Myocyte (in vitro differentiated cells): ENCODE measurements at regions not wholly inside any gene's neighbourhood (a gene's known extent, or its start where the extent isn't known, plus 50 kb on each side); places are given as distances from the start of the nearest gene placed in this dataset.
A peak's percentile ranks its signal among the peaks of the same experiment; 100 is the strongest.

Experiments used
- DNase-seq: peaks from one replicate; pipeline ENCODE4 v3.0.0-alpha.2; 2012; ENCODE audit warnings: low read depth

DNA sequence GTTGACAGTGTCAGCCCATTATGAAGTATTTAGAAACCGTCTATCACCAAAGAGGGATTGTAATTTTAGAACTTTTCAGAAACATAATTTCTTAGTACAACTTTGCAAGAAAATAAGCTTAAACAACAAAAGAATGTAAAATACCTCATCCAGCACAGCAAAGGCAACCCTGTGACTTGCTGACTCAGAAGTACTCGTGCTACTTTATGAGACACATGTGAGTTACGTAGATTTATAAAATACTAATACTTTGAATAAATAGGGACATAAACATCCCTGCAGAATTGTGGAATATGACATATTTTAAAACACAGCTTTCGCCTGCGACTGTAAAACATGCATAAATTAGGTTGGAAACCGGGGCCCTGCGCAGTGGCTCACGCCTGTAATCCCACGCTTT, 739.7 kb upstream of the ANKRD30A start:
- no peak for DNase-seq

DNA sequence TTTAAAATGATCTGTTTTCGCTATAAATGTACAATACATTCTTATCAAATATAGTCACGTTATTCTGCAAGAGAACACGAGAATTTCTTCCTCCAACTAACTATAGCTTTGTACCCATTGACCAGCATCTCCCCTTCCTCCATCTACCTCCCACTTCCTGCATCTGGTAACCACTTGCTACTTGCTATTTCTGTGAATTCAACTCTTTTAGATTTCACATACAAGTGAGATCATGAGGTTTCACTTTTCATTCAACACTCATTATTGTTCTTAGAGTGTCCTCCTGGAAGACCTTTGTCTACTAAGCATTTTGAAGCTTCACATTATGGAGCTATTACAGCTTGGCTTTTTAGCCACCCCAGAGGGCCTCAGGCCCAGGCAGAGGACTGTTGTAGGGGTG, 741.3 kb upstream of the FZD8 start:
- no peak for DNase-seq

DNA sequence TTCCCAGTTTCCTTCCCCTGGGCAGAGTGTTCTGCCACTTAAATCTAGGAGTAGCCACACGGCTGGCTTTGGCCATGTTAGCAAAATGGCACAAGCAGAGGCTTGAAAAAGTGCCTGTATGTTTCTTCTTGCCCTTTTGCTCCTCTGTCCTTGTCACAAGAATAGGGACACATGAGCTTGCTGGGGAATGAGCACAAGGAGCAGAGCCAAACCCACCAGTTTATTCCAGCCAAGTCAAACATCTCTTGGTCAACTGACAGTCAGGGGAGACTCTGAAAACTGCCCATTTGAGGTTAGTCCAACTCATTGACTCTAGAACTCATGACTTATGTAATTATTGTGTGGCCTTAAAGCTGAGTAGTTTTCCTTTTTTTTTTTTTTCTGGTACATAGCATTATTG, 739.7 kb upstream of the FZD8 start:
- peak; percentile 55 for DNase-seq

DNA sequence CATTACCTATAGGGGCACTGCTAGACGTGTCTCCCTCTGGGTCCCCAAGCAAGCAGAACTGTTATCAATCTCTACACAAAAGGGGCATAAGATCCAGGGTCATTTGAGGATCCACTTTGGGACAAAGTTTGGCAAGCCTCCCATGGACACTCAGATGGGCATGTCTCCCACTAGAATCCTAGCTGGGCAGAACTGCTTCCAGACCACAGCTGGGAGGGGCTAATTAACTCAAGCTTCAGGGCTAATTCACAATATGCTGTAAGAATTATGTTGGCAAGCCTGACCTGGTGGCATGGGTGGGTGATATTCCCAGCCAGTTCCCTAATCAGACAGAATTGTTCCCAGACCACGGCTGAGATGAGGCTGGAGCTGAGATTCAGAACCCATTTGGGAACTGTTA, 738.4 kb upstream of the FZD8 start:
- peak; percentile 37 for DNase-seq

DNA sequence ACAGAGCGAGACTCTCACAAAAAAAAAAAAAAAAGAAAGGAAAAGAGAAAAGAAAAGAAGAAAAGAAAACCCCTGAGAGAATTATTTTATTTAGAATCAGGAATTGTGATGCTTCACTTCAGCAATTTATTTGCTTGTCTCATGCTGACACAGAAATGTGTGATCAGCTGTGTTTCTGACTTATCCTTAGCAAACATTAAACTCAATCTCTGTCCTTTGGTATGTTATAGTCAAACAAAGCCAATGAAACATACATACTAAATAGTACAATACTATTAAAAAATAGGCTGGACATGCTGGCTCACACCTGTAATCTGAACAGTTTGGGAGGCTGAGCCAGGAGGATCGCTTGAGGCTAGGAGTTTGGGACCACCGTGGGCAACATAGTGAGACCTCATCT, 733.0 kb upstream of the FZD8 start:
- no peak for DNase-seq

DNA sequence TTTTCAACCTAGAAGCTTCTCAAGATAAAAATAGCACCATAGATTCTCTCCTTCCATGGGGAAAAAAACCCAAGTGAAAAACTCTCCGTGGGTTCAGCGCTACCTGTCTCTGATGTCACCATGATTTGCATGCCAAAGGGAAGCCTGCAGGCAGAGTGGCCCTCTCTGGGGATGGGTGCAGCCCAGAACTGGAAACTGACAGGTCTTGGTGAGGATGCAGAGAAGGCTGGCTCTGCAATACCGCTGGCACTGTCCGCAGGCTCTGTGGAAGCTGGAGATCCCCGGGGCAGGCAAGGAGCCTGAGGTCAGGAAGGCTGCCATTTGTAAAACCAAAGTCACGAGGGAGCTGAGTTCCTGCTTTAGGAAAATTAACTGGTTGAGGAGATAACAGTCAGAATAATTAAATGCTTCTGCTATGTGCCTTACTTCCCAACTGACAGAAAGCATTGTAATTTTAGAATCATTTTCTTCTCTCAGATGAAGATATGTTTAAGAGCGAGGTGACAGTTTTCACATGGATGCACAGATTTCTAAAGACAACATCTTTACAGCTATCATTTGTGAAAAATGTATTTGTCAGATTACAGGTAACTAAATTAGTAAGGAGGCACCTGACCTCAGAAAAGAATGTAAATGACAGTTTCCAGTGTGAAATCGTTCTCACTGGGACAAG, 731.5 kb upstream of the FZD8 start:
- DNase-seq: no peak

DNA sequence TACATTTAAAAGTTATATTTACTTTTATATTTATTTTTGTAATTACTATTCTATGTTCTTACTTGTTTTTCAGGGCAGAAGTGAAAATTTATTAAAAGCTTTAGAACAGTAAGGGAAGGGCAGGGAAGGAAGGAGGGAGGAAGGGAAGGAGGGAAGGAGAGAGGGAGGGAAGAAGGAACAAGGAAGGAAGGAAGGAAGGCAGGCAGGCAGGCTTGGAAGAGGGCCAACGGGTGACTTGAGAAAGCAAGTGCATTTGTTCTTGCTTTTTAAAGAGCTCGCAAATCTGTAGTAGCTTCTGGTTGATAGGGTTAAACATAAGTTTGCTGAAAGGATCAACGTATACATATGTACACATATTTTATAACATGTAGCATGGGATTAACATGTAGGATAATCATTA, 725.3 kb upstream of the FZD8 start:
- no peak for DNase-seq

DNA sequence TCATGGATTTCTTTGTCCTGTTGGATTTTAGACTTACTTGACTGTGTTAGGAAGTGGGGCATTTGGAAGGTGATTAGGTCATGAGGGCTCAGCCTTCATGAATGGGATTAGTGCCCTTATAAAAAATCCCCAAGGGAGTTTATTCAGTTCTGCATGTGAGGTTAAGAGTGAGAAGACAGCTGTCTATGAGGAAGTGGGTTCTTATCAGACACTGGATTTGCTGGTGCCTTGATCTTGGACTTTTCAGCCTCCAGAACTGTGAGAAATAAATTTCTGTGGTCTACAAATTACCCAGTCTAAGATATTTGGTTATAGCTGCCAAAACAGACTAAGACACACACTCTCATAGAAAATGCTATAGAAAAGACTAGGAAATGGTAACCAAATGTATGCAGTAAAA, 724.7 kb upstream of the FZD8 start:
- peak; percentile 31 for DNase-seq

DNA sequence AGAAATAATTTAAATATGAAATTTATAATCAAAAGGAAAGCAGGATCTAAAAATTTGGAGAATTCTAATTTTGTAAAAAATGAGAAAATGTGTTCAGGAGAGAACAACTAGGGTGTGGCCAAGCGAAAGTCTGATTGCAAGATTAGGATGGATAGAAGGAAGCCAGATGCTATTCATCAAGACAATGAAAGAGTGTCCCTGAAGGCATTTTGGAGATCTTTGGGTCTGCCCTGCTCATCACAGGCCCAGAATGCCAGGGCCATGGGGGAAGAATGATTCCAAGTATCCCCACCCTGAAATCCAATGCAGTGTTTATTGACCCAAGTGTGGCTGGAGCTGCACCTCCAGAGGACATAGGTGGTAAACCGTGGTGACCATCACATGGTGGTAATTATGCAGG, 724.0 kb upstream of the FZD8 start:
- no peak for DNase-seq

DNA sequence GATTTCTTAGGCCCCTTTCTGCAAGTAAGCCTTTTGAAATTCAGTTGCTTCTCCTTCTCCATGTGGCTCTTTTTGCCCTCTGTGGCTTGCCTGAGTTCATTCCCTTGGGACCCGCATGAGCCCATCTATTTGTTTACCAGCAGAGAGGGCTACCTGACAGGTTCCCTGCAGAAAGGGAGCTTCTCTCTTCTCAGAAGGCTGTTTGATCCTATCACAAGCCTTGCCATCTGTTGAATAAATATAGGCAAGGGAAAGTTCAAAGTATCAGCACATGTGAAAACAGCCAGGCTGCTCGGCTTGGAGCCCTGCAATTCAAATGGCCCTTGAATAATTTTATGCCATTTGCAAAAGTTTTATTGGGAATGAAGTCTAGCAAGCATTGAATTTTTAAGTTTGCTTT, 720.2 kb upstream of the FZD8 start:
- no peak for DNase-seq

DNA sequence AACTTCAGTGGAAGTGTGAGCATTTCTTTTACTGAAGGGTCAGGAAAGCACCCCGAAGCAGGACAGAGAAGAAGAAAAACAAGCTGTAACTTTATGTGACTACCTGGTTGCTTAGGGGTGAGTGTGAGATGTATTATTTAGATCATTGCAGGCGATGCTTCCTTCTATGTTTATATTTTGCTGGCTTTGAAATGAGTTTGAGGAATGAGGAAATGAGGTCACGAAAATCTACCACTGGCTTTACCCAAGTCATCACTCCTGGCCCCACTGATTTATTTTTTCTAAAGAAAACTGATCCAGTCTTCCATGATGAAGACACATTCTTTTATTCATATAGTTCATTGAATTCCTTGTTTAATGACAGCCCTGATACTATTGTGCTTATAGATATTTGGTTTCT, 716.6 kb upstream of the FZD8 start:
- DNase-seq: no peak

DNA sequence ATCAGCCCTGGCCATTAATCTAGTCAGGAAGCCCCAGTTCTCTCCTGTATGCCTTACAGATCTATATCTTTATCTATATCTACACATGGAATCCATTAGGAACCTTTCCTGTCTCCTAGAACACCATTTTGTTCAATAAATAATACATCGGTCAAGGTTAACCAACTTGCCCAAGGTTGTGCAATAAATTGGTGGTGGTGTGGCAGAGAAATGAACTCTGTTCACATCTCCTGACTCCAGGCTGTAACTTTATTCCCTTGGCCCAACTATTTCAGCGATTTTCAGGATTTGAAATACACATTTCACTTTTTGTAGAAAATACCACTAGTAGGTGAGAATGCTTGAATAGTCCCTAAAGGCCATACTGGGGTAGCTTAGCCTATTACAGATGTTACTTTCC, 712.5 kb upstream of the FZD8 start:
- DNase-seq: no peak

DNA sequence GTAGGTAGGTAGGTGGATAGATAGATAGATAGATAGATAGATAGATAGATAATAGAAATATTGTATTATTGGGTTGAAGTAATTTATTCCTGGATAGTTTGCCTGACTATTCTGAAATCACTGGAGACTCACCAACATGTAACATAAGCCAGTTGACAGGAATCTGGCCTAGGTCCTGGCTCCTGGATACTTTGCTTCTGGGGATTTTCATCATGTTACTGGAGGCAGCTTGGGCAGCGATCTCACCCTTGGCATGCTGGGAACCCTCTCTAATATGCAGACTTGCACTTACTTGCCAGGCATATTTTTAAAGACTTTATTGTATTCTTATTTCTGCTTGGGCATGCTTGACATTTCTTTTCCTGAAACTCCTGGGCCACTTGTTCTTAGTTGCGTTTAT, 709.1 kb upstream of the FZD8 start:
- no peak for DNase-seq

DNA sequence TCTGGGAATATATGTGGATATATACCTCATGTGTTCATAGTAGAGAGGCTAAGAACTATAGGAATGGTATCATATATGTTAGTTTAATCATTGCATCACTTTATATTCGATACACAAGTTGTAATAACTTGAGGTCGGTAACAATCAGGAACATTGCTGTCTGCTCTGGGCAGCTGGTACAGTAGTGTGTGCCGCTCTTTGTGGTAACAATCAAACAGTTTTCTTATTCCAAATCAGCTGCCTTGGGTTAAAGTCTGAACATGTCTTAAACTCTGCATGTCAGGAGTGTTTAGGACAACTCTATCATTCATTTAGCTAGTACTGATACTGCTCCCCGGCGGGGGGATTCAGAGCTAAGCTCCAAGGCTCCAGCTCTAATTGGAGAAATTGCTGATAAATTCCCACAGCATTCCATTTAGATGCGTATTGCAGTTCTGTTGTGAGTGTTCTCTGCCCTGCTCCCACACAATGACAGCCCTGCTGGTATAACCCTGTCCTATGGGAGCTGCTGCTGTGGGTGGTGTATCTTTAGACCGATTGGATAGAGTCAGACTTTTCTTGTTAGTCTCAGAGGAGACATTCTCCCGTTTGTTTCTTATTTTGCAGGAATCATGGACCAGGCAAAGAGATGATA, 707.5 kb upstream of the FZD8 start:
- DNase-seq: peak; percentile 82

DNA sequence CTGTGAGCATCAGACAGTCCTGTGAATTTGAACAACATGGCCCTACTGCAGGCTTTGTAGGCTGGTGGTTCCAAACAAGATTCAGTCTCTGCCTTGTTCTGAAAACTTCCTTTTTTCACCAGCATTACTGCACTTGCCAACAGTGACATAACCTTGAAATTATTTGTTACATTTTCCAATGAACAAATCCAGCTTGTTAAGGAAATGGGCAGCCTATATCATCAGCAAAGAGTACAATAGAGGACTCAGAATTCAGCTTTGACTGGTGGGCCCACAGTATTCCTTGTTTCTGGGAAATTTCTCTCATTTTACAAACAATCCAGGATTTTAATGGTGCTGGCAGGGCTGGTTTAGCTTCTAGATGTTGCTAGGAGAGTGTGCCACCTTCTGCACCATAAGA, 703.7 kb upstream of the FZD8 start:
- DNase-seq: no peak

DNA sequence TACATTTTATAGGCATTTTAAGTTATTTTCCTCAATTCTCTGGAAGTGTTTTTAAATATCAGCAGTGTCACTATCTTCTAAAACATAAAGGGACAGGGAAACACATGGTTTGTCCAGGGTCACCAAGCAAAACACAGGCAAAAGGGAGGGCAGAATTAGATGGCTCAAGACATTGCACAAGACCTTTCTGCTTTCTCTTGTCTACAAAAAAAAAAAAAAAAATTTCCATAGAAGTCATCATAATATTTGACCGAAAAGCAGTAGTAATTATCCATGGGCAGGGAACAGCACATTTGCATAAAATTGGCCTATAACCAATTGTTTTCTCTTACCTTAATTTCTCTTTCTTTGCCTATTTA, 703.1 kb upstream of the FZD8 start:
- DNase-seq: no peak

DNA sequence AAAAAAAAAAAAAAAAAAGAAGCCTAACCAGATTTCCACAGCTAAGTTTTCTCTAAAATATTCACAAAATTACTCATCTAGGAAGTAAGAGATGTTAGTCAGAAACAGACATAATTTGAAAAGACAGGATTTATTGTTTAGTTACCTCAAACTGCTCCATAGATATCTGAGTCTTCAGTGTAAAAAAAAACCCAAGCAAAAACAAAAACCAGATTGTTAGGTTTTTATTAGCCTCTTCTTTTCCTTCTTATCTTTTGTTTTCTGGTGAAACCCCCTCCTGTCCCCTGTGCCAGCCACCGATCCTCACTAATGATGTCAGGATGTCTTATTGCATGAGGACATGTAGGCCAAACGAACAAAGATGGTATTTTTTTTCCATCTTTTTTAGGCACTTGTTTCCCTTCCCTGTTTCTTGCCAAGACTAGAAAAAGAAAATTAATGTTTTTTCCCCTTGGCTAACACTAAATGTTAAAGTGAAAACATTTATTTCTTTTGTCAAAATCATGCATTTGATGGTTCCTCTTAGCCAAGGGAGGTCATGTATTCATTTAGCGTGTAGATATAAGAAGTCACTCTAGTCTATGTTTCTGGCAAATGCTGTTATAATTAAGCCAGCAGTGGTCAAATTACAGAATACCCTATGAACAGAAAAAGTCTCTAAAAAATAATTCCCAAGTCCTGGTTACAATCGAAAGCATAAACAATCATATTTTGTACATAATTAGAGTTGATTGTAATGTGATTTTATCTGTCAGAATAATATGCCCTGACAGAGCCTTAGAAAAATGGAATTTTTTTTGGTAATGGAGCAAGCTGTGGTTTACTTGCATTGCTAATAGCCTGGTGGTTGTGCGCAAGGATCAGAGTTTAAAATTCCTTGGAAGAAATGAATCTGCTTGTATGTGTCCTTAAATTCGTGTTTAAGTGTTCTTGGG, 702.4 kb upstream of the FZD8 start:
- no peak for DNase-seq

DNA sequence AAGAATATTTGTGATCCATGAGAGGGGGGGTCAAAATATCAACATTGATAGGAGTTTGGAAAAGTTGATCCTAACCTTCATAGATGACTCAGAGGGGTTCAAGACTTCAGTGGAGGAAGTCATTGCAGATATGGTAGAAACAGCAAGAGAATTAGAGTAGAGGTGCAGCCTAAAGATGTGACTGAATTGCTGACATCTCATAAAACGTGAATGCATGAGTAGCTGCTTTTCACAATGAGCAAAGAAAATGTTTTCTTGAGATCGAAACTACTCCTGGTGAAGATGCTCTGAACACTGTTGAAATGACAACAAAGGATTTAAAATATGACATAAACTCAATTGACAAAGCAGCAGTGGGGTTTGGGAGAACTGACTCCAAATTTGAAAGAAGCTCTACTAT, 700.7 kb upstream of the FZD8 start:
- DNase-seq: no peak

DNA sequence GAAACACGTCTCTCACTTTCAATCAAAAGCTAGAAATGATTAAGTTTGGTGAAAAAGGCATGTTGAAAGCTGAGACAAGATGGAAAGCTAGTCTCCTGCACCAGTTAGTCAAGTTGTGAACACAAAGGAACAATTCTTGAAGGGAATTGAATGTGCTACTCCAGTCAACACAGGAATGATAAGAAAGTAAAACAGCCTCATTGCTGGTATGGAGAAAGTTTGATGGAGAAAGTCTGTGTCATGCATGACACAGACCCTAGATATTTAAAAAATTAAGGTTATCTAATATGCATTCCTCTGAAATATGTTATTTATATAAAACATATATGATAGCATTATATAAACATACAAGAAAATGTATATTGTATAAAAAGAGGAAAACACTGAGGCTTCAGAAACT, 699.4 kb upstream of the FZD8 start:
- no peak for DNase-seq

DNA sequence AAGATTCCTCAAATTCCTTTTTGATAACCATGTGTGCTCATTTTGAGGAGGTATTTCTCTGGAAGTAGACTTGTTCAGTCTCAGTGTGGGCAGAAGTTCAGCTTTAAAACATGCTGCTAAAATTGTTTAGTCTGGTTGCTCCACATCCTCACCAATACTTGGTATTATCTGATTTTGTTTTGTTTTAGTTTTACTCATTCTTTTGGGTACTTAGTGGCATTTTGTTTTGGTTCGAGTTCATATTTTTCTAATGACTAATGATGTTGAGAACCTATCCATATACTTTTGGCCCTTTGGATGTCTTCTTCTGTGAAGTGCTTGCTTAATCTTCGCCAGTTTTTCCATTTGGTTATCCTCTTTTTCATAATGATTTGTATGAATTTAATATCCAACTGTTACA, 694.2 kb upstream of the FZD8 start:
- no peak for DNase-seq

DNA sequence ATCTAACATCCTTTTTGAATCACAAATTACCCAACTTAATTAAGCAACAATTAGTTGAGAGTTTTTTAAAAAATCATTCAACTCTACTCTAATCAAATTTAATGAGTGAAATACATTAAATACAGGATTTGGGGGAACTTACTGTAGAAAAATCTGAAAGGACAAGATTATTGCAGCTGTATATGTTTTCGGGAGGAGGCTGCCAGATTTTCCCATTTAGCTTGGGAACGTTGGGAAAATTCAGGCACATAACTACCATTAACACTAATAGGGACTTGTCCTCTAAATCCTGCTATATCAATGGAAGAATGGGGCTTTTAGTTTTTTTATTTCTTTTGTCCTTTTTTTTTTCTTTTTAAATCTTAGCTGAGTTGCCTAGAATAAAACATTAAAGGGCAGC, 691.4 kb upstream of the FZD8 start:
- DNase-seq: no peak

DNA sequence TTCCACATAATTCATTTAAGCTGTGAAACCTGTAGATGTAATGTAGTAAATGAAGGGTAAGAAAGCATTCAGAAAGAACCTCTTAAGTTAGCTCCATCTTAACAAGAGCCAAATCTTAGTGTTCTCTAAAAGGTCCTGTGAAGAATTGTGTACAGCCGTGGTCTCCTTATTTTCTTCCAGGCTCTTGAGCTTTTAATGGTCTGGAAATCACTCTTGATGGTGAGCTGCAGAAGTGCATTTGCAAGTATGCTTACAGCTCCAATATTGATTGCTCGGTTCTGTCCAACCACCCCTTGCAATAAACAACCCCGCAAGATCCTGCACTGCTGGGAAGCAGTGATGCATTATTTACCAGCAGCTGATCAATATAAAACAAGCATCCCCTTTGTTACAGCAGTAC, 690.8 kb upstream of the FZD8 start:
- no peak for DNase-seq

DNA sequence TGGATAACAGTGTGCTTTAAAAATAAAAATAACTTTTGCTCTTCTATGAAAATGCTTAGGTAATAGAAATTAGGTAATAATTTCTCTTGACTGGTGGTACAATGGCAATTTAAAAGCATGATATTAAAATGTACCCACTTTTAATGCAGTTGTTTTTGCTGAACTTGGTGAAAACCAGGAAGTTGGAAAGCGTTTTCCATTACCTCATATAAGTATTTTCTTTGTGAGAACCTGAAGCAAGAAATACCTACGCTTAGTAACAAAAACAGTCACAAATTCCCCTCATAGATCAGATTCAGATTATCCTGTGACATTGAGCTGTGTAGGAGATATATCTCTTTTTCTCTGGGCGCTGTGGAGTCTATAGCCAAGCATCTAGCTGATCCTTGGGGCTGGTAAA, 689.0 kb upstream of the FZD8 start:
- DNase-seq: no peak
